ENCODE measurements at regions not wholly inside any gene's neighbourhood (a gene's known extent, or its start where the extent isn't known, plus 50 kb on each side); places are given as distances from the start of the nearest gene placed in this dataset.
"Not testable (repeated sequence)": the region's sequence is repeated elsewhere in the genome, so short reads cannot be mapped to it uniquely, and the experiment has no call there.

DNA sequence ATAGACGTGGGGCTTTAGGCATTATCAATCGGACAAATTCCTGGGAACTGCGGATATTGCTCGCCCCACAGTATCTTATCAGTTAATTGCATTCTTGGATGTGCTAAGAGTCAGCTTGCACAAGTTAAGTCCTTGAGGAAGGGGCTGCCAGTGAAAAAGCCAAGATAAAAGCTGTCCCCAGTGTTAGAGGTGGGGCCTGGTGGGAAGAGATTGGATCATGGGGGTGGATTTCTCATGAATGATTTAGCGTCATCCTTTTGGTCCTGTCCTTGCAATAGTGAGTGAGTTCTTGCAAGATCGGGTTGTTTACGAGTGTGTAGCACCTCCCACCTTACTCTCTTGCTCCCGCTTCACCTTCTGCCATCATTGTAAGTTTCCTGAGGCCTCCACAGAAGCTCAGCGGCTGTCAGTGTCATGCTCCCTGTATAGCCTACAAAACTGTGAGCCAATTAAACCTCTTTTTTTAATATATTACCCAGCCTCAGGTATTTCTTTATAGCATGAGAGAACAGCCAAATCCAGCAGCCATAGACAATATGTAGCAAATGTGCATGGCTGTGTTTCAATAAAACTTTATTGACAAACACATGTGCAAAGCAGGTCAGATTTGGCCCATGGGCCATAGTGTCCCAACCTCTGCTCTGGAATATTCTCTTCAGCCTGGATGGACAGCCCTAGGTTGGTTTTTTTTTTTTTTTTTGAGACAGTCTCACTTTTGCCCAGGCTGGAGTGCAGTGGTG, 189.2 kb downstream of the OTOP1 start:
- H3K4me1 ChIP-seq (ENCODE audit: control insufficient read depth, insufficient read depth, low read length); H3K9me3 ChIP-seq (ENCODE audit: control insufficient read depth, low read length); intact Hi-C loops (cut with DNase I); ATAC-seq; H3K4me3 ChIP-seq (ENCODE audit: low read length); H3K27ac ChIP-seq (ENCODE audit: low read length); H3K27me3 ChIP-seq (ENCODE audit: control insufficient read depth, insufficient read depth); DNase-seq: not testable (repeated sequence)
- WGBS: 54% methylated on average over 9 of the region's 9 CpGs

DNA sequence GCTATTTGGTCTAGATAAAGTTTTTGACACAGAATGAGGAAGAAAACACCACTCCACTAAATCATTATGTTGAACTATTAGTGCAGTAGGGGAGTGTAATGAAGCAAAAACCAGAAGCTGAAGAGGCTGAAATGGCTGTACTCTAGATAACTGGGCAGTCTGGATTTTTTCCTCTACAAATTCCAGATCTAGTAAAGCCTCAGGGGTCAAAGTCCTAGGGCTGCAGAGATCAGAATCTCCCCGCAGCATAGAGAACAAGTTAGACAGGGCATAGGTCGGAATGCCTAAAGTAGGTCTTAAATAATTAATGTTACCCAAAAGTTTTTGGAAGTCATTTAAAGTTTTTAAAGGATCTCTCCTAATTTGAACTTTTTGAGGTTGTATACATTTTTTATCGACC, 180.9 kb downstream of the OTOP1 start:
- H3K9me3 ChIP-seq (ENCODE audit: control insufficient read depth, low read length); H3K27ac ChIP-seq (ENCODE audit: low read length); H3K4me1 ChIP-seq (ENCODE audit: control insufficient read depth, insufficient read depth, low read length); H3K4me3 ChIP-seq (ENCODE audit: low read length); H3K27me3 ChIP-seq (ENCODE audit: control insufficient read depth, insufficient read depth); ATAC-seq; DNase-seq; intact Hi-C loops (cut with DNase I): not testable (repeated sequence)
- 71% methylated on average over 3 of the region's 3 CpGs for WGBS

DNA sequence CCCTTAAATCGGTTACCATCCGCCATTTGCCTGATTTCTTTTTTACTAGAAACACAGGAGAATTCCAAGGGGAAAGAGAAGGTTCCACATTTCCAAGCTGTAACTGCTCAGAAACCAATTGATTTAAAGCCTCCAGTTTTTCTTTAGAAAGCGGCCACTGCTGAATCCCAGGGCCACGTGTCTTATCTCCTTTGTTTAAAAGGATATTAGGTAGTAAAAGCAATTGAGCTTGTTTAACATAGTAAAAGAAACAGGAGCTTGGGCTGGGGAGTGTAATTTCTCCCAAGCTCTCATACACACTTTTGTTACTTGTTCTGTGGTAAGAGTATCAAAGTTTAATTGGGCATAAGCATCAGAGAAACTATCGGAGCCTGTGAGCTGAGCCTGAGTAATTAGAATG, 180.0 kb downstream of the OTOP1 start:
- H3K27ac ChIP-seq (ENCODE audit: low read length); H3K4me3 ChIP-seq (ENCODE audit: low read length); DNase-seq; H3K4me1 ChIP-seq (ENCODE audit: control insufficient read depth, insufficient read depth, low read length); H3K27me3 ChIP-seq (ENCODE audit: control insufficient read depth, insufficient read depth); H3K9me3 ChIP-seq (ENCODE audit: control insufficient read depth, low read length); ATAC-seq; intact Hi-C loops (cut with DNase I): not testable (repeated sequence)
- WGBS: 54% methylated on average over 5 of the region's 5 CpGs

DNA sequence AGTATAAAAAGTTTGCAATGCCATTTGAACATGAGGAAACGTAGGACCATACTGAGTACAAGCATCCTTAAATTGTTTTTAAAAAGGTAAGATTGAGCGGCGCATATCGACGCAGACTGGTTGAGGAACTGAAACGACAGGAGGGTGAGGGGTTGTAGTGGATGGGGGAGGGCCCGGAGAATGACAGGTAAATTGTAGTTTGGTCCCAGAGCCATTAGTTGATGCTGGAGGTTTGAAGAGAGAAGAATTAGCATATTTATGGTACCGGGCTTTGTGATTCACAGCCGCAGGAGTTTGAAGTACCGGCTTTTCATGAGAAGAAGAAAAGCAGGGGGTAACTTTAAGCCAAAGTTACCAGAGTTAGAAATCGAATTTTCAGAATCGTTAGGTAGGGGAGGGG, 179.5 kb downstream of the OTOP1 start:
- H3K4me1 ChIP-seq (ENCODE audit: control insufficient read depth, insufficient read depth, low read length); intact Hi-C loops (cut with DNase I); H3K27me3 ChIP-seq (ENCODE audit: control insufficient read depth, insufficient read depth); H3K4me3 ChIP-seq (ENCODE audit: low read length); H3K27ac ChIP-seq (ENCODE audit: low read length); H3K9me3 ChIP-seq (ENCODE audit: control insufficient read depth, low read length); ATAC-seq; DNase-seq: not testable (repeated sequence)
- WGBS: 31% methylated on average over 11 of the region's 12 CpGs

DNA sequence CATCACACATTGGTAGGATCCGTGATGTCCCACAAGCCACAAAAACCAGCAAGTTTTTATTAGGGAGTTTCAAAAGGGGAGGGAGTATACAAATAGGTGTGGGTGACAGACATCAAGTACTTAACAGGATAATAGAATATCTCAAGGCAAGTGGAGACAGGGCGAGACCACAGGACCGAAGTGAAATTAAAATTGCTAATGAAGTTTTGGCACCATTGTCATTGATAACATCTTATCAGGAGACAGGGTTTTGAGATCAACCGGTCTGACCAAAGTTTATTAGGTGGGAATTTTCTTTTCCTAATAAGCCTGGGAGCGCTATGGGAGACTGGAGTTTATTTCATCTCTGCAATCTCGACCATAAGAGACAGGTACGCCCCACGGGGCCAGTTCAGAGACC, 178.5 kb downstream of the OTOP1 start:
- H3K4me1 ChIP-seq (ENCODE audit: control insufficient read depth, insufficient read depth, low read length); intact Hi-C loops (cut with DNase I); DNase-seq; H3K27ac ChIP-seq (ENCODE audit: low read length); ATAC-seq; H3K9me3 ChIP-seq (ENCODE audit: control insufficient read depth, low read length); H3K27me3 ChIP-seq (ENCODE audit: control insufficient read depth, insufficient read depth); H3K4me3 ChIP-seq (ENCODE audit: low read length): not testable (repeated sequence)
- WGBS: 25% methylated on average over 8 of the region's 8 CpGs

DNA sequence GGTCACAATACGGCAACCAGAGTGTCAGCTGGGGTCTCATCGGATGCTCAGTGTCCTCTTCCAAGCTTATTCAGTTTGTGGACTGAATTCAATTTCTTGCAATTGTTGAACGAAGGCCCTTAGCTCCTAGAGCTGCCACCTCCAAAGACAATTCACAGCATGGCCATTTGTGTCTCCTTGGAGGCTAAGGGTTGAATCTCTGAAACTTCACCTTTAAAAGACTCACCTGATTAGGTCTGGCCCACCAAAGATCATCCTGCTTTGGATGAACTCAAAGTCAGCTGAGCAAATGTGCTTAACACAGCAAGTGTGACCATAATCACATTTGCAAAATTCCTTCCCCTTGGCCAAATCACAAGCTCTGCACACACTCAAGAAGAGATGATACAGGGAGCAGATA, 175.9 kb downstream of the OTOP1 start:
- intact Hi-C loops (cut with DNase I); DNase-seq; H3K4me3 ChIP-seq (ENCODE audit: low read length); H3K27me3 ChIP-seq (ENCODE audit: control insufficient read depth, insufficient read depth); H3K9me3 ChIP-seq (ENCODE audit: control insufficient read depth, low read length); H3K4me1 ChIP-seq (ENCODE audit: control insufficient read depth, insufficient read depth, low read length); ATAC-seq; H3K27ac ChIP-seq (ENCODE audit: low read length): not testable (repeated sequence)
- WGBS: 88% methylated on average over 3 of the region's 3 CpGs

DNA sequence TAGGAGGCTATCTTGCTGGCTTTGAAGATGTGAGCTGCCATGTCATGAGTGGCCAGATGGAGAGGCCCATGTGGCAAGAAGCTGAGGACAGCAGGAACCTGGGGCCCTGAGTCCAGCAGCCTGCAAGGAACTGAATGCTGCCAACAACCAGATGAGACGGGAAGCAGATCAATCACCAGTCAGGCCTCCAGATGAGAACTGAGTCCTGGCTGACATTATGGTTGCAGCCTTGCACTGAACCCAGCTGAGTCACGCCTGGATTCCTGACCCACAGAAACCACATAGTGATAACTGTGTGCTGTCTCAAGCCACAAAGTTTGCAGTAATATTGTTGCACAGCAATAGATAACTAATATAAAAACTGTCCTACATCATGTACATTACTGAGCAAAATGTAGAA, 173.8 kb downstream of the OTOP1 start:
- intact Hi-C loops (cut with DNase I); H3K4me1 ChIP-seq (ENCODE audit: control insufficient read depth, insufficient read depth, low read length); DNase-seq; H3K9me3 ChIP-seq (ENCODE audit: control insufficient read depth, low read length); H3K4me3 ChIP-seq (ENCODE audit: low read length); H3K27me3 ChIP-seq (ENCODE audit: control insufficient read depth, insufficient read depth); H3K27ac ChIP-seq (ENCODE audit: low read length); ATAC-seq: not testable (repeated sequence)
- 61% methylated on average over 2 of the region's 2 CpGs for WGBS

DNA sequence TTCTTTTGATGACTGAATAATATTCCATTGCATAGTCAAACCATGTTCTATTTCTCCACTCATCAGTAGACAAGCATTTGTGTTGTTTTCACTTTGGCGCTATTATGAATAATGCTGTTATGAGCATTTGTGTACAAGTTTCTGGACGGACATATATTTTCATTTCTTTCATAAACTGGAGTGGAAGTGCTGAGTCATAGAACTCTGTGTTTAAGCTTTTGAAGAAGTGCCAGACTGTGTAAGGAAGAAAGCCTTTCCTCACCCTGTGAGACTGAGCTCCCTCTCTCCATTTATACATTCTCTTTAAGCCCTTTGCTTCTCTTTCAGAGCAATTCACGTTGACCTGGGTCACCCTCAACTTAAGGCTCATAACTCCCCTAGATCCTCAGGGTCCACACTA, 169.5 kb downstream of the OTOP1 start:
- intact Hi-C loops (cut with DNase I); H3K27ac ChIP-seq (ENCODE audit: low read length); H3K4me1 ChIP-seq (ENCODE audit: control insufficient read depth, insufficient read depth, low read length); ATAC-seq; H3K9me3 ChIP-seq (ENCODE audit: control insufficient read depth, low read length); H3K4me3 ChIP-seq (ENCODE audit: low read length); DNase-seq; H3K27me3 ChIP-seq (ENCODE audit: control insufficient read depth, insufficient read depth): not testable (repeated sequence)
- WGBS: 76% methylated on average over 2 of the region's 3 CpGs

DNA sequence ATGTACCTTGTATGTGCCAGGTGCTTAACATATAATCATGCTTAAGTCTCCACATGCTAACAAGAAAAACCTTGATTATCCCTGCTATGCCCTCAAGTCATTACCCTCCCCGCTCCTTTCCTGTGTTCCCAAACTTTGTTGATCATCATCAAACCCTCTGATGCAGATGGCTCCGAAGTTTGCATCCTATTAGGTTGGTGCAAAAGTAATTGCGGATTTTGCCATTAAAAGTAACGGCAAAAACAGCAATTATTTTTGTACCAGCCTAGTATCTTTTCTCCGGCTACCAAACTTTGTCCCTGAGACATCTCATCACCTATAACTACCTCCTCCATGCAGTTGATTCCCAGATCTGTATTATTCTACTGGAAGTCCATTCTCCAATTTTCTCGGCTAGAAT, 142.6 kb downstream of the OTOP1 start:
- ATAC-seq; H3K4me3 ChIP-seq (ENCODE audit: low read length); intact Hi-C loops (cut with DNase I); DNase-seq; H3K4me1 ChIP-seq (ENCODE audit: control insufficient read depth, insufficient read depth, low read length); H3K27me3 ChIP-seq (ENCODE audit: control insufficient read depth, insufficient read depth); H3K9me3 ChIP-seq (ENCODE audit: control insufficient read depth, low read length); H3K27ac ChIP-seq (ENCODE audit: low read length): not testable (repeated sequence)
- WGBS: 92% methylated on average over 6 of the region's 6 CpGs

DNA sequence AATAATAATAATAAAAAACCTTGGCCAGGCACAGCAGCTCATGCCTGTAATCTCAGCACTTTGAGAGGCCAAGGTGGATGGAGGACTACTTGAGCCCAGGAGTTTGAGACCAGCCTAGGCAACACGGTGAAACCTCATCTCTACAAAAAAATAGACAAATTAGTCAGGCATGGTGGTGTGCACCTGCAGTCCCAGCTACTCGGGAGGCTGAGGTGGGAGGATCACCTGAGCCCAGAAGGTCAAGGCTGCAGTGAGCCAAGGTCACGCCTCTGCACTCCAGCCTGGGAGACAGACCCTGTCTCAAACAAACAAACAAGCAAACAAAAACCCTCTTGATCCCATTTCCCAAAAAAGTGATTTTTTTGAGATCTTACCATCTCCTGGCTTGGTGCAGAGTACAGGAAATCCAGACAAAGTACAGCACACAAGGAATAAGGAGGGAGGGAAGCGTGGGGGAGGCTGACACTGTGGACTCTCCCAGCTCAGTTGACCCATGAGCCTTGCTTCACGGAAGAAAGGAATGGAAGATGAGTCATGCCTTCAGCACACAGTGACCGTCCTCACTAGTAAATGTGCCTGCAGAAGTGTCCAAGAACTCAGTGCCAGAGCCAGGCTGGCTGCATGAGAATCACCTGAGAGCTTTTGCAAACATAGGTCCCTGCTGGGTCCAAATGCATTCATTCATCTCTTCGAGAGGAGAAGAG, 136.9 kb downstream of the OTOP1 start:
- H3K9me3 ChIP-seq (ENCODE audit: control insufficient read depth, low read length); H3K27ac ChIP-seq (ENCODE audit: low read length); H3K4me3 ChIP-seq (ENCODE audit: low read length); DNase-seq; H3K4me1 ChIP-seq (ENCODE audit: control insufficient read depth, insufficient read depth, low read length); H3K27me3 ChIP-seq (ENCODE audit: control insufficient read depth, insufficient read depth); ATAC-seq; intact Hi-C loops (cut with DNase I): not testable (repeated sequence)
- WGBS: 48% methylated on average over 7 of the region's 7 CpGs

DNA sequence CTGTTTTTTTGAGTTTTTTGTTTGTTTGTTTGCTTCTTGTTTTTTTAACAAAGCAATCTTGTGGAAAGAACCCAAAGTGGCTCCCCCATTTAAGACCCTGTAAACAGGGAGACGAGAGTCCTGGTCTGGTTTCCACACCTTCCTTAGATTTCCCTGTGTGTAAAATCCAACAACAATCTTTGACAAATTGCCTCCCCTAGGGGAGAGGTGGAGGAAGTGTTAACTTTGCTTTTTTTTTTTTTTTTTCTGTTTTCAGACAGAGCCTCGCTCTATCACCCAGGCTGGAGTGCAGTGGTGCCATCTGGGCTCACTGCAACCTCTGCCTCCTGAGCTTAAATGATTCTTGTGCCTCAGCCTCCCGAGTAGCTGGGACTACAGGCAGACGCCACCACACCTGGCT, 136.0 kb downstream of the OTOP1 start:
- WGBS: 50% methylated on average over 4 of the region's 4 CpGs
- H3K27me3 ChIP-seq (ENCODE audit: control insufficient read depth, insufficient read depth); H3K4me1 ChIP-seq (ENCODE audit: control insufficient read depth, insufficient read depth, low read length); H3K9me3 ChIP-seq (ENCODE audit: control insufficient read depth, low read length); intact Hi-C loops (cut with DNase I); H3K27ac ChIP-seq (ENCODE audit: low read length); DNase-seq; ATAC-seq; H3K4me3 ChIP-seq (ENCODE audit: low read length): not testable (repeated sequence)
